Erythroblast (primary cell): ENCODE measurements at regions not wholly inside any gene's neighbourhood (a gene's known extent, or its start where the extent isn't known, plus 50 kb on each side); places are given as distances from the start of the nearest gene placed in this dataset.

Experiments
- GATA1 ChIP-seq: IDR thresholded peaks from 2 replicates; pipeline ENCODE4 v1.6.1; 2011; ENCODE audit warnings: low read depth, mild to moderate bottlenecking, control low read depth, low read length, moderate library complexity
- POLR2A ChIP-seq: IDR thresholded peaks from 2 replicates; pipeline ENCODE4 v1.6.1; 2011; ENCODE audit warnings: mild to moderate bottlenecking, low read length

GRCh38 chr17:13727441-13728171, 125.9 kb upstream of the HS3ST3A1 start:
- TF ChIP-seq POLR2A (no peak), GATA1 (no peak)
